ENCODE measurements at regions not wholly inside any gene's neighbourhood (a gene's known extent, or its start where the extent isn't known, plus 50 kb on each side); places are given as distances from the start of the nearest gene placed in this dataset.

- no peak overlapping the region for H3K27ac ChIP-seq
- intact Hi-C loops (cut with DNase I), result no loop called here
- no peaks in the 10 kb centered on the region for H3K36me3 ChIP-seq
- H3K4me3 ChIP-seq, result no peak overlapping the region
- no peaks in the 10 kb centered on the region for H3K27me3 ChIP-seq
- H3K9me3 ChIP-seq, result no peaks in the 10 kb centered on the region
- TF ChIP-seq CTCF (IDR thresholded peaks at IDR 0.05), result no peak
- H3K4me1 ChIP-seq, result no peaks in the 10 kb centered on the region
- DNase-seq (ENCODE audit: low spot score in 2 of 2), result no peak
Measured at GRCh38 chr6:145400508-145400907, 334.8 kb downstream of the EPM2A start.

- Histone ChIP-seq H3K9me3 (no peaks in the 10 kb centered on the region), H3K27me3 (no peaks in the 10 kb centered on the region), H3K27ac (no peak overlapping the region), H3K36me3 (no peaks in the 10 kb centered on the region), H3K4me3 (no peak overlapping the region), H3K4me1 (no peaks in the 10 kb centered on the region)
- intact Hi-C loops (cut with DNase I), result no loop called here
- TF ChIP-seq CTCF (IDR thresholded peaks at IDR 0.05), result no peak
- no peak for DNase-seq (ENCODE audit: low spot score in 2 of 2)
Measured at GRCh38 chr6:145405006-145405551, 330.2 kb downstream of the EPM2A start.

GRCh38 chr6:145406783-145407182 is 328.5 kb downstream of the EPM2A start:
- no peaks in the 10 kb centered on the region for H3K36me3 ChIP-seq
- DNase-seq (ENCODE audit: low spot score in 2 of 2), result no peak
- no peak overlapping the region for H3K27ac ChIP-seq
- H3K27me3 ChIP-seq, result no peaks in the 10 kb centered on the region
- TF ChIP-seq CTCF (IDR thresholded peaks at IDR 0.05), result no peak
- H3K4me3 ChIP-seq, result no peak overlapping the region
- no peaks in the 10 kb centered on the region for H3K9me3 ChIP-seq
- no peaks in the 10 kb centered on the region for H3K4me1 ChIP-seq
- intact Hi-C loops (cut with DNase I), result no loop called here

- no peak for DNase-seq (ENCODE audit: low spot score in 2 of 2)
- H3K27me3 ChIP-seq, result no peaks in the 10 kb centered on the region
- no peak for TF ChIP-seq CTCF (IDR thresholded peaks at IDR 0.05)
- H3K4me3 ChIP-seq, result no peak overlapping the region
- no peaks in the 10 kb centered on the region for H3K9me3 ChIP-seq
- no peak overlapping the region for H3K27ac ChIP-seq
- H3K36me3 ChIP-seq, result no peaks in the 10 kb centered on the region
- intact Hi-C loops (cut with DNase I), result no loop called here
- no peaks in the 10 kb centered on the region for H3K4me1 ChIP-seq
Measured at GRCh38 chr6:145415616-145416015, 319.7 kb downstream of the EPM2A start.

GRCh38 chr6:145420599-145420998 is 314.7 kb downstream of the EPM2A start:
- DNase-seq (ENCODE audit: low spot score in 2 of 2), result no peak
- Histone ChIP-seq H3K27ac (no peak overlapping the region), H3K27me3 (no peaks in the 10 kb centered on the region), H3K36me3 (no peaks in the 10 kb centered on the region), H3K4me1 (no peaks in the 10 kb centered on the region), H3K9me3 (peaks cover 0 to 4% of the 10 kb centered on the region in 2 donors), H3K4me3 (no peak overlapping the region)
- intact Hi-C loops (cut with DNase I), result no loop called here
- TF ChIP-seq CTCF (IDR thresholded peaks at IDR 0.05), result no peak

GRCh38 chr6:145423936-145424335 is 311.4 kb downstream of the EPM2A start:
- intact Hi-C loops (cut with DNase I), result no loop called here
- H3K27ac ChIP-seq, result no peak overlapping the region
- no peaks in the 10 kb centered on the region for H3K4me1 ChIP-seq
- no peak overlapping the region for H3K4me3 ChIP-seq
- no peaks in the 10 kb centered on the region for H3K27me3 ChIP-seq
- no peak for DNase-seq (ENCODE audit: low spot score in 2 of 2)
- H3K9me3 ChIP-seq, result peaks cover 0 to 4% of the 10 kb centered on the region in 2 donors
- TF ChIP-seq CTCF (IDR thresholded peaks at IDR 0.05), result no peak
- no peaks in the 10 kb centered on the region for H3K36me3 ChIP-seq

Data from ascending aorta (tissue), 2 donors.